Left lung (tissue), 4 donors: ENCODE measurements at regions not wholly inside any gene's neighbourhood (a gene's known extent, or its start where the extent isn't known, plus 50 kb on each side); places are given as distances from the start of the nearest gene placed in this dataset.

Source experiments
- ATAC-seq: fragments of 200-7000 bp; cut with Tn5 transposase; one replicate; pipeline ENCODE4 v1.9.1; 2020; ENCODE audit warnings: moderate library complexity
- DNase-seq, 4 donors: peaks; one replicate each; pipeline ENCODE4 v3.0.0-alpha.2; 2013 to 2020
- H3K27ac ChIP-seq, 2 donors: fragments of 200-600 bp; sonication (generic) in 1 of 2; one replicate each; pipeline versions ENCODE4 v1.5.0 to v1.8.0; 2020 to 2021
- H3K27me3 ChIP-seq, 2 donors: fragments of 200-600 bp; sonication (generic) in 1 of 2; one replicate each; pipeline versions ENCODE4 v1.5.0 to v1.8.0; 2020 to 2021
- H3K36me3 ChIP-seq, 2 donors: fragments of 200-600 bp; sonication (generic) in 1 of 2; one replicate each; pipeline versions ENCODE4 v1.5.0 to v1.8.0; 2020 to 2021
- H3K4me1 ChIP-seq, 2 donors: fragments of 200-600 bp; one replicate each; pipeline ENCODE4 v1.8.0; 2021
- H3K4me3 ChIP-seq, 2 donors: fragments of 200-600 bp; sonication (generic) in 1 of 2; one replicate each; pipeline versions ENCODE4 v1.5.0 to v1.8.0; 2020 to 2021; ENCODE audit warnings: mild to moderate bottlenecking in 1 of 2
- H3K9me3 ChIP-seq, 2 donors: fragments of 200-600 bp; sonication (generic) in 1 of 2; one replicate each; pipeline versions ENCODE4 v1.5.0 to v1.8.0; 2020 to 2021
- intact Hi-C, 2 donors: fragments of 100-400 bp; cut with DNase I; formaldehyde crosslinking; loops; one replicate each; pipeline versions ENCODE4 v1.11.2 to v1.14.2; 2022
- TF ChIP-seq, protein P1 (sequence below), 2 donors: fragments of 200-600 bp; sonication (generic) in 1 of 2; IDR thresholded peaks; one replicate each; pipeline versions ENCODE4 v1.5.0 to v1.8.0; 2021; ENCODE audit warnings: antibody characterized with exemption in 2 of 2
- donor health status: DM: no; HTN: yes; CAD: no.
- donor health status: DM: no; HTN: no; CAD: no.

DNA sequence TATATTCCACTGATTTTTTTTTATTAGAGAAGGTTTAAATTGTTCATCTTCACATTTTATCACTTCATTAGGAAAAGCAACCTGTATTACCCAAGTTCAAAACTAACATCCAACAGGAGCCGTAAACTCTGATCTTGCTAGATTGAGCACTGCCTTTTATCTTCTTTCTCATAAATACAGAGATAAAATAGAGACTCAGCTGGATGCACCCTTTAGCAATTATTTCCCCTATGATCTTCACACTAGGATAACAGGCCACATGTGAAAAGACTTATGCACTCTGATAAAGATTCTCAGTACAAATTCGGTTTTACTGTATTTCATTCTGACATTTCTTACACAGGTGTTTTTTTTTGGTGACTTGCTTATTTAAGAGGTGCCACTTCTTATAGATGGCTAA is 2438.2 kb upstream of the PCDH20 start:
- H3K27ac ChIP-seq: no peak overlapping the region
- TF ChIP-seq, protein P1, sequence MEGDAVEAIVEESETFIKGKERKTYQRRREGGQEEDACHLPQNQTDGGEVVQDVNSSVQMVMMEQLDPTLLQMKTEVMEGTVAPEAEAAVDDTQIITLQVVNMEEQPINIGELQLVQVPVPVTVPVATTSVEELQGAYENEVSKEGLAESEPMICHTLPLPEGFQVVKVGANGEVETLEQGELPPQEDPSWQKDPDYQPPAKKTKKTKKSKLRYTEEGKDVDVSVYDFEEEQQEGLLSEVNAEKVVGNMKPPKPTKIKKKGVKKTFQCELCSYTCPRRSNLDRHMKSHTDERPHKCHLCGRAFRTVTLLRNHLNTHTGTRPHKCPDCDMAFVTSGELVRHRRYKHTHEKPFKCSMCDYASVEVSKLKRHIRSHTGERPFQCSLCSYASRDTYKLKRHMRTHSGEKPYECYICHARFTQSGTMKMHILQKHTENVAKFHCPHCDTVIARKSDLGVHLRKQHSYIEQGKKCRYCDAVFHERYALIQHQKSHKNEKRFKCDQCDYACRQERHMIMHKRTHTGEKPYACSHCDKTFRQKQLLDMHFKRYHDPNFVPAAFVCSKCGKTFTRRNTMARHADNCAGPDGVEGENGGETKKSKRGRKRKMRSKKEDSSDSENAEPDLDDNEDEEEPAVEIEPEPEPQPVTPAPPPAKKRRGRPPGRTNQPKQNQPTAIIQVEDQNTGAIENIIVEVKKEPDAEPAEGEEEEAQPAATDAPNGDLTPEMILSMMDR (IDR thresholded peaks at IDR 0.05): no peak
- H3K27me3 ChIP-seq: no peaks in the 10 kb centered on the region
- intact Hi-C loops: no loop called here
- DNase-seq (no peak), ATAC-seq (no peak)
- no peaks in the 10 kb centered on the region for H3K4me1 ChIP-seq
- no peaks in the 10 kb centered on the region for H3K36me3 ChIP-seq
- no peak overlapping the region for H3K4me3 ChIP-seq
- H3K9me3 ChIP-seq: no peaks in the 10 kb centered on the region

DNA sequence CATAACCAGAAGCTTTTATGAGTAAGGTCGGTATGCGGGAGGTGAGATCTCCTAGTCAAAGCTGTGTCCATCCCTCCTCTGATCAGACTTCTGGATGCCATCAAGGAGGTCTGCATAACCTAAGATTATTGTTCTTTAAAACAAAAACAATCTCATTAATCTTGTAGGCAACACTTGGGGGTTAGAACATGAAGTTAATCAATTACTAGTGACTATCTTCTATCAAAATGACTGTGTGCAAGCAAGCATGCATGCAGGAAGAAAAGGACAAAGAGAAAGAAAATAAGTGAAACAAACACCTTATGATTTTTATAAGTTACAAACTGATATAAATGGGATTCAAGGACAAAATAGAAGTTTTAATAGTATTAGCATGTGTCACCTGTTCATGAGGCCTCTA is 2435.9 kb upstream of the PCDH20 start:
- Histone ChIP-seq H3K27ac (no peak overlapping the region), H3K4me1 (no peaks in the 10 kb centered on the region), H3K4me3 (no peak overlapping the region), H3K27me3 (no peaks in the 10 kb centered on the region), H3K9me3 (no peaks in the 10 kb centered on the region), H3K36me3 (no peaks in the 10 kb centered on the region)
- no peak for ATAC-seq
- TF ChIP-seq, protein P1 (IDR thresholded peaks at IDR 0.05): no peak
- intact Hi-C loops: no loop called here
- no peak for DNase-seq

DNA sequence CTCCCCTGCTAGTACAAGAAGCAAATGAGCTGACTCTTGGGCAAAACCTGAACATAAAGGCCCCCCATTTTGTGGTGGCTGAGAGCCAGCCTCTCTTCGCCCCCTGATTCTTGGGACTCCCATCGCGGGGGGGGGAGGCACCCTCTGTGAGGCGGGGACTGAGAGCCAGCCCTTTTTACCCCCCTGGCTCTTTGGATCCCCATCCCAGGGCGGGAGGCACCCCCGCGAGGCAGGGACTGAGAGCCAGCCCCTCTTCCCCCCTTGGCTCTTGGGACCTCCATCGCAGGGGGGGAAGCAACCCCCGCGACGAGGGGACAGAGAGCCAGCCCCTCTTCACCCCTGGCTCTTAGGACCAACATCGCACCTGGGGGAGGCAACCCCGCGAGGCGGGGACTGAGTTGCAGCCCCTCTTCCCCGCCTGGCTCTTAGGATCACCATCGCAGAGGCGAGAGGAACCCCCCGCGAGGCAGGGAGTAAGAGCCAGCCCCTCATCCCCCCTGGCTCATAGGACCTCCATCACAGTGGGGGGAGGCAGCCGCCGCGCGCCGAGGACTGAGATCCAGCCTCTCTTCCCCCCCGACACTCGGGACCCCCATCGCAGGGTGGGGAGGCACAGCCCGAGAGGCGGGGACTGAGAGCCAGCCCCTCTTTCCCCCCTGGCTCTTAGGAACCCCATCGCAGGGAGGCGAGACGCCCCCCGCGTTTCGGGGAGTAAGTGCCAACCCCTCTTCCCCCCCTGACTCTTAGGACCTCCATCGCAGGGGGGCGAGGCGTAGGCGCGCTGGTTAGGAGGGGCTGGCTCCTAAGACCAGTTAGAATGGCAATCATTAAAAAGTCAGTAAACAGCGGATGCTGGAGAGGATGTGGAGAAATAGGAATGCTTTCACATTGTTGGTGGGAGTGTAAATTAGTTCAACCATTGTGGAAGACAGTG is 2428.4 kb upstream of the PCDH20 start:
- no peak overlapping the region for H3K27ac ChIP-seq
- no peaks in the 10 kb centered on the region for H3K36me3 ChIP-seq
- peaks cover 0 to 37% of the 10 kb centered on the region in 2 donors for H3K9me3 ChIP-seq
- H3K27me3 ChIP-seq: no peaks in the 10 kb centered on the region
- no peak overlapping the region for H3K4me3 ChIP-seq
- intact Hi-C loops: no loop called here
- DNase-seq (peak in 1 of 4 donors; percentile 55), ATAC-seq (no peak)
- H3K4me1 ChIP-seq: no peaks in the 10 kb centered on the region
- TF ChIP-seq, protein P1 (IDR thresholded peaks at IDR 0.05): no peak

DNA sequence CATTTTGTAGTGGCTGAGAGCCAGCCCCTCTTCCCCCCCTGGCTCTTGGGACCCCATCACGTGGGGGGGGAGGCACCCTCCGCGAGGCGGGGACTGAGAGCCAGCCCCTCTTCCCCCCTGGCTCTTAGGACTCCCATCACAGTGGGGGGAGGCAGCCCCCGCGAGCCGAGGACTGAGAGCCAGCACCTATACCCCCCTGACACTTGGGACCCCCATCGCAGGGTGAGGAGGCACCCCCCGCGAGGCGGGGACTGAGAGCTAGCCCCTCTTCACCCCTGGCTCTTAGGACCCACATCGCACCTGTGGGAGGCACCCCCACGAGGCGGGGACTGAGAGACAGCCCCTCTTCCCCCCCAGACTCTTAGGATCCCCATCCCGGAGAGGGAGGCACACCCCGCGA is 2426.5 kb upstream of the PCDH20 start:
- peaks cover 0 to 42% of the 10 kb centered on the region in 2 donors for H3K9me3 ChIP-seq
- TF ChIP-seq, protein P1 (IDR thresholded peaks at IDR 0.05): no peak
- ATAC-seq: no peak
- no peak overlapping the region for H3K4me3 ChIP-seq
- peak in 1 of 4 donors; percentile 50 for DNase-seq
- H3K36me3 ChIP-seq: no peaks in the 10 kb centered on the region
- no peaks in the 10 kb centered on the region for H3K27me3 ChIP-seq
- H3K4me1 ChIP-seq: no peaks in the 10 kb centered on the region
- intact Hi-C loops: no loop called here
- H3K27ac ChIP-seq: no peak overlapping the region

DNA sequence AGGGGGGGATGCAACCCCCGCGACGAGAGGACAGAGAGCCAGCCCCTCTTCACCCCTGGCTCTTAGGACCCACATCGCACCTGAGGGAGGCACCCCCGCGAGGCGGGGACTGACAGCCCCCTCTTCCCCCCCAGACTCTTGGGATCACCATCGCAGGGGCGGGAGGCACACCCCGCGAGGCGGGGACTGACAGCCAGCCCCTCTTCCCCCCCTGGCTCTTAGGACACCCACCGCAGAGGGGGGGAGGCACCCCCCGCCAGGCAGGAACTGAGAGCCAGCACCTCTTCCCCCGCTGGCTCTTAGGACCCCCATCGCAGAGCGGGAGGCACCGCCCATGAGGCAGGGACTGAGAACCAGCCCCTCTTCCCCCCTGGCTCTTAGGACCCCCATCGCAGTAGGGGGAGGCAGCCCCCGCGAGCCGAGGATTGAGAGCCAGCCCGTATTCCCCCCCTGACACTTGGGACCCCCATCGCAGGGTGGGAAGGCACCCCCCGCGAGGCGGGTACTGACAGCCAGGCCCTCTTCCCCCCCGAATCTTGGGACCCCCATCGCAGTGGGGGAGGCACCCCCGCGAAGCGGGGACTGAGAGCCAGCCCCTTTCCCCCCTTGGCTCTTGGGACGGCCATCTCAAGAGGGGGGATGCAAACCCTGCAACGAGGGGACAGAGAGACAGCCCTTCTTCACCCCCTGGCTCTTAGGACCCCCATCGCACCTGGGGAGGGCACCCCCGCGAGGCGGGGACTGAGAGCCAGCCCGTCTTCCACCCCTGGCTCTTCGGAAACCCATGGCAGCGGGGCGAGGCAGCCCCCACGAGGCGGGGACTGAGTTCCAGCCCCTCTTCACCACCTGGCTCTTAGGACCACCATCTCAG is 2425.1 kb upstream of the PCDH20 start:
- H3K9me3 ChIP-seq: peaks cover 0 to 42% of the 10 kb centered on the region in 2 donors
- H3K4me1 ChIP-seq: no peaks in the 10 kb centered on the region
- no peak overlapping the region for H3K27ac ChIP-seq
- no peak for ATAC-seq
- TF ChIP-seq, protein P1 (IDR thresholded peaks at IDR 0.05): no peak
- no peaks in the 10 kb centered on the region for H3K27me3 ChIP-seq
- intact Hi-C loops: no loop called here
- DNase-seq: peak in 1 of 4 donors; percentile 61
- no peak overlapping the region for H3K4me3 ChIP-seq
- no peaks in the 10 kb centered on the region for H3K36me3 ChIP-seq
